ENCODE measurements at regions not wholly inside any gene's neighbourhood (a gene's known extent, or its start where the extent isn't known, plus 50 kb on each side); places are given as distances from the start of the nearest gene placed in this dataset.

GRCh38 chr10:10333622-10334021 lies 684.0 kb upstream of the CELF2 start:
- no peak for TF ChIP-seq POLR2A (IDR thresholded peaks at IDR 0.05)
- TF ChIP-seq CTCF (IDR thresholded peaks at IDR 0.05), result no peak
- no peaks in the 10 kb centered on the region for H3K27me3 ChIP-seq
- intact Hi-C loops (cut with DNase I), result no loop called here
- no peaks in the 10 kb centered on the region for H3K36me3 ChIP-seq
- no peak overlapping the region for H3K27ac ChIP-seq
- WGBS, 2 donors, result 87 to 91% methylated on average over 4 of the region's 4 CpGs
- DNase-seq, result no peak
- H3K4me3 ChIP-seq, result no peak overlapping the region
- no peaks in the 10 kb centered on the region for H3K4me1 ChIP-seq
- H3K9me3 ChIP-seq, result no peaks in the 10 kb centered on the region

- no peak overlapping the region for H3K4me3 ChIP-seq
- no peaks in the 10 kb centered on the region for H3K9me3 ChIP-seq
- WGBS, 2 donors, result 78 to 89% methylated on average over 5 of the region's 5 CpGs
- no peaks in the 10 kb centered on the region for H3K4me1 ChIP-seq
- no peaks in the 10 kb centered on the region for H3K36me3 ChIP-seq
- intact Hi-C loops (cut with DNase I), result no loop called here
- DNase-seq, result no peak
- H3K27me3 ChIP-seq, result no peaks in the 10 kb centered on the region
- H3K27ac ChIP-seq, result no peak overlapping the region
- no peak for TF ChIP-seq POLR2A (IDR thresholded peaks at IDR 0.05)
- no peak for TF ChIP-seq CTCF (IDR thresholded peaks at IDR 0.05)
Measured at GRCh38 chr10:10338339-10338738, 679.3 kb upstream of the CELF2 start.

- no peak for DNase-seq
- Histone ChIP-seq H3K27me3 (no peaks in the 10 kb centered on the region), H3K27ac (peak overlapping the region in 1 of 4 donors; percentile 21), H3K4me3 (no peak overlapping the region), H3K9me3 (no peaks in the 10 kb centered on the region), H3K4me1 (no peaks in the 10 kb centered on the region), H3K36me3 (no peaks in the 10 kb centered on the region)
- WGBS, 2 donors, result 63 to 74% methylated on average over 8 of the region's 8 CpGs
- TF ChIP-seq POLR2A (IDR thresholded peaks at IDR 0.05), result no peak
- TF ChIP-seq CTCF (IDR thresholded peaks at IDR 0.05), result no peak
- intact Hi-C loops (cut with DNase I), result no loop called here
Measured at GRCh38 chr10:10346390-10347150, 671.1 kb upstream of the CELF2 start.

GRCh38 chr10:10350050-10350449 lies 667.6 kb upstream of the CELF2 start:
- TF ChIP-seq CTCF (IDR thresholded peaks at IDR 0.05), result no peak
- TF ChIP-seq POLR2A (IDR thresholded peaks at IDR 0.05), result no peak
- H3K9me3 ChIP-seq, result no peaks in the 10 kb centered on the region
- 33 to 65% methylated on average over 2 of the region's 2 CpGs for WGBS, 2 donors
- DNase-seq, result no peak
- no peaks in the 10 kb centered on the region for H3K36me3 ChIP-seq
- no peaks in the 10 kb centered on the region for H3K4me1 ChIP-seq
- H3K27me3 ChIP-seq, result no peaks in the 10 kb centered on the region
- H3K4me3 ChIP-seq, result no peak overlapping the region
- intact Hi-C loops (cut with DNase I), result no loop called here
- no peak overlapping the region for H3K27ac ChIP-seq

- H3K36me3 ChIP-seq, result no peaks in the 10 kb centered on the region
- 57 to 62% methylated on average over 2 of the region's 2 CpGs for WGBS, 2 donors
- no peak for DNase-seq
- no peak overlapping the region for H3K27ac ChIP-seq
- H3K4me1 ChIP-seq, result no peaks in the 10 kb centered on the region
- H3K9me3 ChIP-seq, result no peaks in the 10 kb centered on the region
- no peak for TF ChIP-seq CTCF (IDR thresholded peaks at IDR 0.05)
- TF ChIP-seq POLR2A (IDR thresholded peaks at IDR 0.05), result no peak
- no peaks in the 10 kb centered on the region for H3K27me3 ChIP-seq
- no peak overlapping the region for H3K4me3 ChIP-seq
- intact Hi-C loops (cut with DNase I), result no loop called here
Measured at GRCh38 chr10:10351451-10351850, 666.2 kb upstream of the CELF2 start.

Data from esophagus squamous epithelium (tissue), 5 donors.